HepG2 (cell line): ENCODE measurements at regions not wholly inside any gene's neighbourhood (a gene's known extent, or its start where the extent isn't known, plus 50 kb on each side); places are given as distances from the start of the nearest gene placed in this dataset.

Experiments used
- ATAC-seq: fragments of 200-7000 bp; cut with Tn5 transposase; 3 replicates; pipeline ENCODE4 v1.9.1; 2020; ENCODE audit warnings: mild to moderate bottlenecking, moderate library complexity
- BruUV-seq: library from RNA; stranded (reverse); fragments of 400-500 nt; replicated peaks from 2 replicates; lab custom pipeline; 2021; lab: Mats Ljungman, UMichigan
- CTCF ChIA-PET: fragments of 300-600 bp; formaldehyde crosslinking; extraction: SDS; loops from one replicate; lab custom pipeline; 2021; ENCODE audit warnings: low total read pairs, inconsistent platforms, low intra/inter-chr PET ratio; lab: Yijun Ruan, JAX
- POLR2A ChIA-PET: fragments of 350-600 bp; sonication (Branson Sonifier 250); formaldehyde crosslinking; loops from one replicate; lab custom pipeline; 2020; ENCODE audit warnings: antibody characterized with exemption, inconsistent platforms; lab: Yijun Ruan, JAX
- DNase-seq: peaks from one replicate; pipeline ENCODE4 v3.0.0-alpha.2; 2015; ENCODE audit warnings: low spot score
- FAIRE-seq: peaks from 3 replicates; lab custom pipeline; 2011; peaks lifted over from hg19 to GRCh38; lab: Jason Lieb, UNC
- H2AFZ ChIP-seq: one replicate; pipeline ENCODE4 v1.6.1; 2011; ENCODE audit warnings: low read length, inconsistent platforms
- H3K27ac ChIP-seq: fragments of 300-600 bp; 3 replicates; pipeline ENCODE4 v1.8.0; 2011; ENCODE audit warnings: mixed run types, mild to moderate bottlenecking, mixed read lengths, low read length, inconsistent platforms; ENCODE audit not compliant: insufficient read depth; ENCODE audit errors: extremely low read length
- H3K27me3 ChIP-seq, 2 experiments: fragments of 200-600 bp in 1 of 2; 2 replicates in 1 of 2; 3 replicates in 1 of 2; pipeline versions ENCODE4 v1.6.0 to v1.8.0; 2011; ENCODE audit warnings: low read length in 2 of 2, mild to moderate bottlenecking in 2 of 2, moderate library complexity in 2 of 2, inconsistent platforms in 1 of 2; ENCODE audit not compliant: insufficient read depth in 2 of 2, control insufficient read depth in 1 of 2
- H3K36me3 ChIP-seq, 2 experiments: fragments of 200-600 bp in 1 of 2; replicated peaks in 1 of 2; 2 replicates in 1 of 2; 3 replicates in 1 of 2; pipeline versions ENCODE4 v1.5.1 to v1.8.0; 2011; ENCODE audit warnings: low read length in 2 of 2, inconsistent platforms in 1 of 2; ENCODE audit not compliant: insufficient read depth in 2 of 2, control insufficient read depth in 1 of 2
- H3K4me1 ChIP-seq: 2 replicates; pipeline ENCODE4 v1.5.1; 2012; ENCODE audit warnings: low read length, inconsistent platforms; ENCODE audit not compliant: insufficient read depth
- H3K4me2 ChIP-seq: 2 replicates; pipeline ENCODE4 v1.6.0; 2011; ENCODE audit warnings: low read depth, low read length, inconsistent platforms
- H3K4me3 ChIP-seq, 3 experiments: fragments of 200-600 bp in 1 of 3; sonication (generic), shearing (Covaris generic) in 1 of 3; replicated peaks in 1 of 3; 2 replicates each; pipeline ENCODE4 v1.5.1; 2011 to 2016; ENCODE audit warnings: low read length in 3 of 3, inconsistent platforms in 2 of 3, low read depth in 2 of 3, mild to moderate bottlenecking in 2 of 3, control low read depth in 1 of 3, mixed read lengths in 1 of 3; ENCODE audit not compliant: insufficient read depth in 1 of 3
- H3K79me2 ChIP-seq: one replicate; pipeline ENCODE4 v1.6.1; 2011; ENCODE audit warnings: low read length, inconsistent platforms; ENCODE audit not compliant: insufficient read depth
- H3K9ac ChIP-seq: 2 replicates; pipeline ENCODE4 v1.6.0; 2011; ENCODE audit warnings: mild to moderate bottlenecking, low read depth, low read length, inconsistent platforms; ENCODE audit not compliant: insufficient read depth
- H3K9me3 ChIP-seq: 2 replicates; pipeline ENCODE4 v1.5.1; 2012; ENCODE audit warnings: mild to moderate bottlenecking, low read length
- H4K20me1 ChIP-seq: 2 replicates; pipeline ENCODE4 v1.6.0; 2011; ENCODE audit warnings: inconsistent platforms, mild to moderate bottlenecking, low read length, moderate library complexity; ENCODE audit not compliant: insufficient read depth
- EHMT2 ChIP-seq: fragments of 200-600 bp; sonication (generic); IDR thresholded peaks from 2 replicates; pipeline ENCODE4 v1.7.0; 2017; ENCODE audit warnings: antibody characterized with exemption, low read depth, low read length, borderline replicate concordance
- GABPB1 ChIP-seq: IDR thresholded peaks from 2 replicates; pipeline ENCODE4 v1.6.1; 2016; ENCODE audit warnings: mild to moderate bottlenecking, missing genetic modification reagents, moderate library complexity, missing compliant biosample characterization
- HNF4A ChIP-seq: sonication (generic); formaldehyde crosslinking; IDR thresholded peaks from 2 replicates; pipeline ENCODE4 v1.4.0; 2020; ENCODE audit warnings: missing genetic modification reagents
- MEIS1 ChIP-seq: sonication (generic); formaldehyde crosslinking; IDR thresholded peaks from 2 replicates; pipeline ENCODE4 v1.9.0; 2021; ENCODE audit warnings: mild to moderate bottlenecking, missing genetic modification reagents, moderate library complexity, borderline replicate concordance
- MXI1 ChIP-seq: IDR thresholded peaks from 3 replicates; pipeline ENCODE4 v1.6.1; 2012; ENCODE audit warnings: low read depth, low read length, inconsistent platforms, borderline replicate concordance
- NFYB ChIP-seq: sonication (generic); formaldehyde crosslinking; IDR thresholded peaks from 2 replicates; pipeline ENCODE4 v1.4.0; 2020; ENCODE audit warnings: missing genetic modification reagents
- NFYC ChIP-seq: IDR thresholded peaks from 2 replicates; pipeline ENCODE4 v1.6.1; 2016; ENCODE audit warnings: missing genetic modification reagents, missing compliant biosample characterization
- POGZ ChIP-seq: sonication (generic); formaldehyde crosslinking; IDR thresholded peaks from 2 replicates; pipeline ENCODE4 v1.4.0; 2020; ENCODE audit warnings: mild to moderate bottlenecking, missing genetic modification reagents
- SATB2 ChIP-seq: sonication (generic); formaldehyde crosslinking; IDR thresholded peaks from 2 replicates; pipeline ENCODE4 v1.5.0; 2020; ENCODE audit warnings: missing genetic modification reagents
- SETDB1 ChIP-seq: sonication (generic); formaldehyde crosslinking; IDR thresholded peaks from 2 replicates; pipeline ENCODE4 v1.5.1; 2020; ENCODE audit warnings: missing genetic modification reagents, mild to moderate bottlenecking, borderline replicate concordance
- ZMYM4 ChIP-seq: sonication (generic); formaldehyde crosslinking; IDR thresholded peaks from 2 replicates; pipeline ENCODE4 v1.8.1; 2023; ENCODE audit warnings: mild to moderate bottlenecking, missing genetic modification reagents
- ZNF143 ChIP-seq: sonication (generic); formaldehyde crosslinking; IDR thresholded peaks from 2 replicates; pipeline ENCODE4 v1.4.0; 2020; ENCODE audit warnings: missing genetic modification reagents
- ZNF253 ChIP-seq: sonication (generic); formaldehyde crosslinking; IDR thresholded peaks from 2 replicates; pipeline ENCODE4 v1.8.0; 2022; ENCODE audit warnings: mild to moderate bottlenecking, missing genetic modification reagents, borderline replicate concordance
- ZNF33A ChIP-seq: sonication (generic); formaldehyde crosslinking; IDR thresholded peaks from 2 replicates; pipeline ENCODE4 v1.5.1; 2020; ENCODE audit warnings: missing genetic modification reagents, mild to moderate bottlenecking, moderate library complexity, borderline replicate concordance
- ZNF460 ChIP-seq: sonication (generic); formaldehyde crosslinking; IDR thresholded peaks from 2 replicates; pipeline ENCODE4 v1.5.1; 2020; ENCODE audit warnings: missing genetic modification reagents, mild to moderate bottlenecking, borderline replicate concordance
- ZNF841 ChIP-seq: sonication (generic); formaldehyde crosslinking; IDR thresholded peaks from 2 replicates; pipeline ENCODE4 v1.8.1; 2023; ENCODE audit warnings: missing genetic modification reagents, borderline replicate concordance
- WGBS: methylation state at CpG from one replicate; pipeline ENCODE4 v1.1.6; 2017; ENCODE audit warnings: low lambda C conversion rate; 5-methylcytosine and 5-hydroxymethylcytosine counted together
- in situ Hi-C: cut with HindIII; loops from 2 replicates; pipeline ENCODE4 v1.10.0; 2017; ENCODE audit warnings: low pct_unique_long_range_greater_than_20kb; ENCODE audit not compliant: extremely low pct_ligation_motif_present
- intact Hi-C: fragments of 100-400 bp; cut with micrococcal nuclease; formaldehyde crosslinking; loops from one replicate; pipeline ENCODE4 v1.10.0; 2022; ENCODE audit not compliant: unreplicated experiment
- TF ChIP-seq, protein P1 (sequence below): sonication (generic); formaldehyde crosslinking; IDR thresholded peaks from 2 replicates; pipeline ENCODE4 v1.4.0; 2020; ENCODE audit warnings: missing genetic modification reagents, borderline replicate concordance

DNA sequence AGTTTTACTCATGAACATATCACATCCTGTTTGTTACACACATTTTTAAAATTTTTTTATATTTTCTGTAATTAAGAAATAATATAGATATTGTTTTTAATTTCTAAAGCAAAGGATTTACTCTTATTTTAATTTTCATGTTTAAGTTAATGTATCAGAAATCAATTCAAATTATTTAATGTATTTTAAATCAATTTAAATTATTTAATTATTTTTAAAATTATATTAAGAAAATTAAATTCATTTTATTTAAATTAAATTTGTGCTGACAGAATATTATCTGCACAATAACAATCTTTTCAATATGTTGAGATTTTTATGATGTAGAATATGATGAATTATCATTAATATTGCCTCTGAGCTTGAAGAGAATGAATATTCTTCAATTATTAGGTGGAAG is 681.2 kb upstream of the ALCAM start:
- no TSS peak for BruUV-seq
- Histone ChIP-seq H3K36me3 (no peaks in the 10 kb centered on the region), H3K9me3 (no peaks in the 10 kb centered on the region), H3K4me3 (no peak overlapping the region), H3K27ac (no peak overlapping the region), H4K20me1 (no peaks in the 10 kb centered on the region), H3K27me3 (no peaks in the 10 kb centered on the region), H3K4me2 (no peak overlapping the region), H2AFZ (no peak overlapping the region), H3K79me2 (no peaks in the 10 kb centered on the region), H3K4me1 (no peaks in the 10 kb centered on the region), H3K9ac (no peak overlapping the region)
- ChIA-PET POLR2A (no interaction called here), CTCF (no interaction called here)
- in situ Hi-C loops = no loop called here
- no peak for TF ChIP-seq ZNF841 (CRISPR knock-in tag)
- TF ChIP-seq MEIS1 (CRISPR knock-in tag) = no peak
- ATAC-seq (no peak), DNase-seq (no peak), FAIRE-seq (no peak)
- intact Hi-C loops = no loop called here

DNA sequence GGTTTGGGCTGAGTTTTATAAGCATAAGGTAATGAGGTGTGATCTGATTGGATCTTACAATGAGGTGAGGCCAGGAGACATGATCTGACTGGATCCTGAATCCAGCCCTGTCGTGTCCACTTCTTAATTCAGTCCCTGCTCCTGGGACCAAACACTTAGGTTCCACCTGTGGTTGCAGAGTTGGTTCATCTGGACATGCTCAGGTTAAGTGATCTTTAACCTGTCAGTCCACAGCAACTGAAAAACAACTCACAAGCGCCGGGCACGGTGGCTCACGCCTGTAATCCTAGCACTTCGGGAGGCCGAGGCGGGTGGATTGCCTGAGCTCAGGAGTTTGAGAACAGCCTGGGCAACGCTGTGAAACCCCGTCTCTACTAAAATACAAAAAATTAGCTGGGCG is 679.3 kb upstream of the ALCAM start:
- CTCF ChIA-PET = no interaction called here
- no peaks in the 10 kb centered on the region for H4K20me1 ChIP-seq
- no peak overlapping the region for H3K4me3 ChIP-seq
- no peak overlapping the region for H2AFZ ChIP-seq
- H3K4me2 ChIP-seq = peak overlapping the region; percentile 14
- no peaks in the 10 kb centered on the region for H3K36me3 ChIP-seq
- no peaks in the 10 kb centered on the region for H3K79me2 ChIP-seq
- DNase-seq (peak; percentile 7), ATAC-seq (peak; percentile 91), FAIRE-seq (no peak)
- H3K9me3 ChIP-seq = no peaks in the 10 kb centered on the region
- no peaks in the 10 kb centered on the region for H3K4me1 ChIP-seq
- H3K9ac ChIP-seq = no peak overlapping the region
- in situ Hi-C loops = no loop called here
- TF ChIP-seq GABPB1 (peak; percentile 27; the same call in 1 of the 2 replicates), NFYC (CRISPR knock-in tag) (peak; percentile 58), SATB2 (CRISPR knock-in tag) (no peak), HNF4A (CRISPR knock-in tag) (peak; percentile 15; the same call in 1 of the 2 replicates), ZNF253 (CRISPR knock-in tag) (no peak), POGZ (CRISPR knock-in tag) (peak; percentile 47; the same call in 1 of the 2 replicates), EHMT2 (no peak), ZNF460 (peak; percentile 68), ZNF143 (CRISPR knock-in tag) (no peak), SETDB1 (CRISPR knock-in tag) (0 out of 2 replicates have a peak, but pooled peaks have one; percentile 51), NFYB (CRISPR knock-in tag) (peak; percentile 45; the same call in 1 of the 2 replicates), MXI1 (no peak), ZNF33A (no peak), ZMYM4 (CRISPR knock-in tag) (peak; percentile 68)
- TF ChIP-seq, protein P1, sequence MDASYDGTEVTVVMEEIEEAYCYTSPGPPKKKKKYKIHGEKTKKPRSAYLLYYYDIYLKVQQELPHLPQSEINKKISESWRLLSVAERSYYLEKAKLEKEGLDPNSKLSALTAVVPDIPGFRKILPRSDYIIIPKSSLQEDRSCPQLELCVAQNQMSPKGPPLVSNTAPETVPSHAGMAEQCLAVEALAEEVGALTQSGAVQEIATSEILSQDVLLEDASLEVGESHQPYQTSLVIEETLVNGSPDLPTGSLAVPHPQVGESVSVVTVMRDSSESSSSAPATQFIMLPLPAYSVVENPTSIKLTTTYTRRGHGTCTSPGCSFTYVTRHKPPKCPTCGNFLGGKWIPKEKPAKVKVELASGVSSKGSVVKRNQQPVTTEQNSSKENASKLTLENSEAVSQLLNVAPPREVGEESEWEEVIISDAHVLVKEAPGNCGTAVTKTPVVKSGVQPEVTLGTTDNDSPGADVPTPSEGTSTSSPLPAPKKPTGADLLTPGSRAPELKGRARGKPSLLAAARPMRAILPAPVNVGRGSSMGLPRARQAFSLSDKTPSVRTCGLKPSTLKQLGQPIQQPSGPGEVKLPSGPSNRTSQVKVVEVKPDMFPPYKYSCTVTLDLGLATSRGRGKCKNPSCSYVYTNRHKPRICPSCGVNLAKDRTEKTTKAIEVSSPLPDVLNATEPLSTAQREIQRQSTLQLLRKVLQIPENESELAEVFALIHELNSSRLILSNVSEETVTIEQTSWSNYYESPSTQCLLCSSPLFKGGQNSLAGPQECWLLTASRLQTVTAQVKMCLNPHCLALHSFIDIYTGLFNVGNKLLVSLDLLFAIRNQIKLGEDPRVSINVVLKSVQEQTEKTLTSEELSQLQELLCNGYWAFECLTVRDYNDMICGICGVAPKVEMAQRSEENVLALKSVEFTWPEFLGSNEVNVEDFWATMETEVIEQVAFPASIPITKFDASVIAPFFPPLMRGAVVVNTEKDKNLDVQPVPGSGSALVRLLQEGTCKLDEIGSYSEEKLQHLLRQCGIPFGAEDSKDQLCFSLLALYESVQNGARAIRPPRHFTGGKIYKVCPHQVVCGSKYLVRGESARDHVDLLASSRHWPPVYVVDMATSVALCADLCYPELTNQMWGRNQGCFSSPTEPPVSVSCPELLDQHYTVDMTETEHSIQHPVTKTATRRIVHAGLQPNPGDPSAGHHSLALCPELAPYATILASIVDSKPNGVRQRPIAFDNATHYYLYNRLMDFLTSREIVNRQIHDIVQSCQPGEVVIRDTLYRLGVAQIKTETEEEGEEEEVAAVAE = 0 out of 2 replicates have a peak, but pooled peaks have one; percentile 39
- TF ChIP-seq, all 625 proteins: peak for 9
- Histone ChIP-seq H3K27ac (no peak overlapping the region), H3K27me3 (no peaks in the 10 kb centered on the region)
- POLR2A ChIA-PET = no interaction called here
- intact Hi-C loops = no loop called here
- WGBS = 15% methylated on average over 9 of the region's 11 CpGs
- no TSS peak for BruUV-seq
